ENCODE measurements at regions not wholly inside any gene's neighbourhood (a gene's known extent, or its start where the extent isn't known, plus 50 kb on each side); places are given as distances from the start of the nearest gene placed in this dataset.

- no peak for DNase-seq (ENCODE audit: extremely low read depth, low read depth)
- TF ChIP-seq CTCF (IDR thresholded peaks at IDR 0.05; ENCODE audit: low read depth, low read length), result no peak
These were observed 345.2 kb upstream of the GRID2 start for GRCh38 chr4:91958596-91958995.

- DNase-seq (ENCODE audit: extremely low read depth, low read depth), result no peak
- TF ChIP-seq CTCF (IDR thresholded peaks at IDR 0.05; ENCODE audit: low read depth, low read length), result no peak
These were observed 342.3 kb upstream of the GRID2 start for GRCh38 chr4:91961504-91961903.

GRCh38 chr4:91963486-91963885, 340.3 kb upstream of the GRID2 start:
- DNase-seq (ENCODE audit: extremely low read depth, low read depth), result peak; percentile 0
- TF ChIP-seq CTCF (IDR thresholded peaks at IDR 0.05; ENCODE audit: low read depth, low read length), result no peak

DNA sequence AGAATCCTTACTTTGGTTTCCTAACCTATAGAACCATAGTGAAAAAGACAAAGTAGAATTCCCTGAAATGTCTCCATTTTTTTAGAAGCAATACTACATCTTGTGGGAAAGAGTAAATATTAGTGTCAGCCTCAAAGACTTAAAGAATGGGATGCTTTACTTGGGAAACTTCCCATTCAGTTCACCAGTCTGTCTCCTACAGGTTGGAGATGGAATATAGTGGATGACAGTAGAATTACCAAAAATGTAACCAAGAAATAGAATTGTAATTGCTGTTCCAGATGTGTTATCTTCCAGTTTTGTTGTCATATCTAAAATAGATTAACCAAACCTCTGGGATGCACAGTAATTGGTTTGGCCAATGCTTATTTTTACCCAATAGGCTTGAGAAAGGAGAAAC, 338.6 kb upstream of the GRID2 start:
- TF ChIP-seq CTCF (IDR thresholded peaks at IDR 0.05; ENCODE audit: low read depth, low read length), result no peak
- DNase-seq (ENCODE audit: extremely low read depth, low read depth), result no peak

GRCh38 chr4:91973479-91974153, 330.1 kb upstream of the GRID2 start:
- TF ChIP-seq CTCF (IDR thresholded peaks at IDR 0.05; ENCODE audit: low read depth, low read length), result no peak
- no peak for DNase-seq (ENCODE audit: extremely low read depth, low read depth)

DNA sequence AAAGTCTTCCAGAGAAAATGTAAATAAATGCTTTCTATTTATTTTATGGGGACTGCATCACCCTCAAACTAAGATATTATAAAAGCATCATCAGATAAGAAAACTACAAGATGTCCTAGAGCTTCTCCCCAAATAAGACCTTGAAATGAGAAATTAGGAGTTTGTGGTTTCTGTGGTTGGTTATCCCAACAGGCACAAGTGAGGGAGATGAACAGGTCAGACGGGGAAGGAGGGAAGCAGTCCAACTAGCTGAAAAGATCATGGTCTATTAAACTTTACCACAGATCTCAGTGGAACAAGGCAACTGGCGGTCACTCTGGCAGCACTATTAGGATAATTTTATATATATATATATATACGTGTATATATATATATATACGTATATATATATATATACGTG, 319.3 kb upstream of the GRID2 start:
- TF ChIP-seq CTCF (IDR thresholded peaks at IDR 0.05; ENCODE audit: low read depth, low read length), result no peak
- no peak for DNase-seq (ENCODE audit: extremely low read depth, low read depth)

DNA sequence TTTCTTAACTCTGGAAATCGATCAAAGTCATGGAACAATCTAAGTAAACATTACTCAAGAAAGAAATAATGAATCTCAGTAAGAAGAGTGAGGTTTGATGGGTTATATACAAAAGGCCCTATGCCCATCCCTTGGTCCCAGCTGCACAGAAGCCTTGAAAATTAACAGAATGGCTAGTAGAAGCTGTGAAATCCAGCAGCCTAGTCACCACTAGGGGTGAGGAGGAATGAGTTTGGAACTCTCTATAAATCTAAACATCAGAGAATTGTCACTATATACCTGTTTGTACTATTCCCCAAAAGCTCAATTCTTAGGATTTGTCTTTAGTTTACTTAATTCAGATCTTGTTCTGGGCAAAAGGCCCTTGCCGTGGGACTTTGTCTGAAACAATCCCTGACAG, 313.9 kb upstream of the GRID2 start:
- no peak for TF ChIP-seq CTCF (IDR thresholded peaks at IDR 0.05; ENCODE audit: low read depth, low read length)
- no peak for DNase-seq (ENCODE audit: extremely low read depth, low read depth)

Measured in AG09319 (cell line).